GM18951 (cell line): ENCODE measurements at regions not wholly inside any gene's neighbourhood (a gene's known extent, or its start where the extent isn't known, plus 50 kb on each side); places are given as distances from the start of the nearest gene placed in this dataset.
"Not testable (repeated sequence)": the region's sequence is repeated elsewhere in the genome, so short reads cannot be mapped to it uniquely, and the experiment has no call there.

Source experiments
- POLR2A ChIP-seq: IDR thresholded peaks from 4 replicates; pipeline ENCODE4 v1.6.1; 2011; ENCODE audit warnings: mild to moderate bottlenecking; ENCODE audit not compliant: insufficient read length, insufficient read depth; ENCODE audit errors: extremely low read depth
- in situ Hi-C: fragments of 300-500 bp; cut with MboI; formaldehyde crosslinking; loops from one replicate; pipeline ENCODE4 v1.12.0; 2022; ENCODE audit warnings: low sequenced_read_pairs, mixed read lengths, inconsistent platforms; ENCODE audit not compliant: unreplicated experiment

DNA sequence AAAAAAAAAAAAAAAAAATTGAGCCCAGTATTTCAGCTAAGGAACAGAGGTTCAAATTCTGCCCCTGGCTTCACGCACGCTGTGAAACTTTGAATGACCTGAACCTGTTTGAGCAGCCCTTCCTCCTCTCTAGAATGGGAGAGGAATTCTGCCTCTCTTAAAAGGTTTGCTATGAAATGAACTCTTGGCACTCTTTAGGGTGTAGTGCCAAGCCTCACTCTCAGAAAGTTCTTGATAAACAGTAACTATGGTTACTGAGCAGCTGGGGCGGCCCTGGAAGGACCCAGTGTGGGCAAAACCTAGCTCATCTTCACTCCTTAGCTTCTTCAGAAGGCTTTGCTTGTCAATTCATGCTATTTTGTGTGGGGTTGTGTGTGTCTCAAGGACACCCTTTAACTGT is 73.7 kb downstream of the GEMIN8 start:
- TF ChIP-seq POLR2A: no peak
- in situ Hi-C loops: no loop called here

DNA sequence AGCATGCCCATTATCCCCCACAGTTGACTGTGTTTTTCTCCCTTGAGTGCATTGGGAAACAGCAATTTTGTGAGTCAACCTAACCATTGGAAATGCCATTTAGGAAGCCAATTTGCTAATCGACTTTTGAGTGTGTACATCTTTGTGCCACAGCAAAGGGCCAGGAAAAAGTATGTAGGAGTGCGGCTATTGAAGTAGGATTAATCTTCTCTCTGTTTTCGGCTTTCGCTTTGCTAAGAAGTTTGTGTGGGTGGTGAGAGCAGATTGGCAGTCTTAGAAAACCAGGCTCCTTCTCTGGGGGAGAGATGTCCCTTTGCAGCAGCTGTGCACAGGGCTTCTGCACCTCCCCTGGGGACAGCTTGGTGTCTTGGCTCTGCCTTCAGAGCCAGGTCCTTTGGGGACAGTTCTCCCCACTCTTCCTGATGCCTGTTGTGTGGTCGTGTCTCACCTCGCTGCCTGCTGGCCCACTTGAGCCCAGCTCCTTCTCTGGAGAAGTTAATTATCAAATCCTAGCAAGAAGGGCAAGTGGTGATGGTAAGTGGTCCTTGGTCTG is 74.5 kb downstream of the GEMIN8 start:
- TF ChIP-seq POLR2A: no peak
- in situ Hi-C loops: no loop called here

DNA sequence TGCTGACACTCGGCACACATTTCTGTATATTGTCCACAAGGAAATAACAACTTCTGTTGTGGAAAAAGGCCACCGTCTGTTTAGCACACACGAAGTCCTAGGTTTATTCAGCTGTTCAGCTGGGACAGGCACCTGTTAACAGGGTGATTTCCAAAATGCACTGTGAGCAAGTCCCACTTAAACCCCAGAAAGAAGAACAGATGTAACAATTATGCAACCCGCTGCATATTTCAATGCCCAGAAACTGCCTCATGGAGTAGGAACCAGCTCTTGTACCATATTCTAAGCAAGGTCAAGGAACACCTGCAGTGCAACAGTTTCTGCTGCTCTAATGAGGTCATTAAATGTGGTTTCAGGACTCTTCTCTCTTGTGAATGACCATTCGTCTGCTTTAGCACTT is 77.1 kb downstream of the GEMIN8 start:
- TF ChIP-seq POLR2A: no peak
- in situ Hi-C loops: no loop called here

DNA sequence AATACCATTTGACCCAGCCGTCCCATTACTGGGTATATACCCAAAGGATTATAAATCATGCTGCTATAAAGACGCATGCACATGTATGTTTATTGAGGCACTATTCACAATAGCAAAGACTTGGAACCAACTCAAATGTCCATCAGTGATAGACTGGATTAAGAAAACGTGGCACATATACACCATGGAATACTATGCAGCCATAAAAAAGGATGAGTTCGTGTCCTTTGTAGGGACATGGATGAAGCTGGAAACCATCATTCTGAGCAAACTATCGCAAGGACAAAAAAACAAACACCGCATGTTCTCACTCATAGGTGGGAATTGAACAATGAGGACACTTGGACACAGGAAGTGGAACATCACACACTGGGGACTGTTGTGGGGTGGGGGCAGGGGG is 83.5 kb downstream of the GEMIN8 start:
- in situ Hi-C loops: not testable (repeated sequence)

DNA sequence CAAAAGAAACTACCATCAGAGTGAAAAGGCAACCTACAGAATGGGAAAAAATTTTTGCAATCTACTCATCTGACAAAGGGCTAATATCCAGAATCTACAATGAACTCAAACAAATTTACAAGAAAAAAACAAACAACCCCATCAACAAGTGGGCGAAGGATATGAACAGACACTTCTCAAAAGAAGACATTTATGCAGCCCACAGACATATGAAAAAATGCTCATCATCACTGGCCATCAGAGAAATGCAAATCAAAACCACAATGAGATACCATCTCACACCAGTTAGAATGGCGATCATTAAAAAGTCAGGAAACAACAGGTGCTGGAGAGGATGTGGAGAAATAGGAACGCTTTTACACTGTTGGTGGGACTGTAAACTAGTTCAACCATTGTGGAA is 83.9 kb downstream of the GEMIN8 start:
- in situ Hi-C loops: not testable (repeated sequence)

DNA sequence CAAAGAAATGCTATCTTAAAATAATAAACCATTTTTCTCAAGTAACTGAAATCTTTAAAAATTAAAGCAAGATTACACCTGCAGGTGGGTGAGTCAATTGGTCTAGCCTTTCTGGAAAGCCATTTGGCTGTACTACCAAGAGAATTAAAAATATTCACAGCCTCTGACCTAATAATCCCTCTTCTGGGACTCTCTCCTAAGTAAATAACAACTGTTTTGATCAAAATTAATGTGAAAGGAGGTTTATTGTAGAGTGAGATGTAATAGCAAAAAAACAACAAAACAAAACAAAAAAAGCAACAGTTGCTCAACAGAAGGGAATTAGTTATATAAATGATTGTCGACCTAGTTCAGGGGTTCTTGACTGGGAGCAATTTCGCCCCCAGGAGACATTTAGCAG is 89.0 kb downstream of the GEMIN8 start:
- in situ Hi-C loops: no loop called here
- TF ChIP-seq POLR2A: no peak

DNA sequence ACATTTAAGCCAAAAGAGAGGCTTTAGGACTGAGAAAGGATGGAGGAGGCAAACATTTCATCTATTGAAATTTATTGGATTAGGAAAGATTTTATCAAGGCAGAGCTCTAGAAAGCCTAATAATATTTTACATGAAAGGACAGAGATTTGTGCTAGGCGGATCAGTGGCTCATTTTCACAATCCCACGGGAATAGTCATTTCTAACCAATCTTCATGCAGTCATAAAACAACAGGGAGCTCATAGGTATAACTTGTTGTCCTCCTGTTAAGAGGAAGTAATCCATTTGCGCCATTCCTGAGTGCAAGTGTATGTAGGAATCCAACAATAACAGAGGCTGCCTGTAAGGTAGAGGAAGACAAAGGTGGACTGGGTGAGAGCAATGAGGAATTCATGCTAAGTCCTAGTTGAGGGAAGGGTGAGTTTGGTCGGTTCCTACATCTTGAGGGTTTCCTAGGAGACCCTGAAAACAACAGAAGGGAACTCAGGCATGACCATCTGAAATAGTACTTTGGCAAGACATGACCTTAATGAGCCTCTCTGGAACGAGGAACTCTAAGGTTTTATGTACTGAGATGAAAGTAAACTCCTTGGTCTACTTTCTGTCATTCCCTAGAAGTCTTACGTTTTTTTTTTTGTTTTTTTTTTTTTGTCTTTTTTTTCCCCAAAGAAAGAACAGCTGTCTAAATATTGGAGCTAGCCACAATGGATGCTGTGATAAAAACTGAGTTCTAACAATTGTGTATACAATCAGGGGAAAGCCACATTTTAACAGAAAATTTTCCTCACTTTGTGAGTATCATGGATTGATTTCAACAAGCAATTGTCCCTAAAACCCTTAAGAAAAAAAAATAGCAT is 89.7 kb downstream of the GEMIN8 start:
- in situ Hi-C loops: no loop called here
- no peak for TF ChIP-seq POLR2A

DNA sequence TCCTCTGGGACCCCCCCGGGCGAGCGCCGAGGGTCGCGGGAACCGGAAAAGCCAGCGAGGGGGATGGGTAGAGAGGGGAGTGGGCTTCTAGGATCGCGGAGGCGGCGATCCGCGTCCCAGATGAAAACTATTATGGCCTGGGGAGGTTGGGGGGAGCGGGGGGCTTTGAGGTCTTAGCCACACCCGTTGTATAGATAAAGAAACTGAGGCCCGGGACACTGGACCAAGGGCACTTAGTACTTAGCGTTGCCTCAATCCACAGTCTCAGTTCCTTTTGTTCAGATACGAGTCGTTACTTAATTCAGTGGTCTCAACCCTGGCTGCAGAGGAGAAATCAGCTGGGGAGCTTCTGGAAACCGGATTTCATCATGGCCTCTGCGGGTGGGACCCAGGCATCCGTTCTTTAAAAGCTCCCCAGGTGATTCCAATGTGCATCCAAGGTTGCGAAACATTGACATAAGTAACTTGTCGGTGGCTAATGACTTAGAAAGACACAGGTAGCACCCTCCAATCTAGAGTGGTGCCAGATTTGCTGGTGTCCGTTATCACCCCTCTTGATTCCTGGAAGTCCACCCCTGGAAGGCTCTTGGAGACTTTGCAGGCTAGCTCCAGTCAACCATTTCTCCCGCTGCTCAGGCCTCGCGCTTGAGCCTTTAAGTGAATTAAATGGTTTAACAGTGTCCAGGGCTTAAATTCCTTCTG is 90.7 kb downstream of the GEMIN8 start:
- in situ Hi-C loops: no loop called here
- no peak for TF ChIP-seq POLR2A

DNA sequence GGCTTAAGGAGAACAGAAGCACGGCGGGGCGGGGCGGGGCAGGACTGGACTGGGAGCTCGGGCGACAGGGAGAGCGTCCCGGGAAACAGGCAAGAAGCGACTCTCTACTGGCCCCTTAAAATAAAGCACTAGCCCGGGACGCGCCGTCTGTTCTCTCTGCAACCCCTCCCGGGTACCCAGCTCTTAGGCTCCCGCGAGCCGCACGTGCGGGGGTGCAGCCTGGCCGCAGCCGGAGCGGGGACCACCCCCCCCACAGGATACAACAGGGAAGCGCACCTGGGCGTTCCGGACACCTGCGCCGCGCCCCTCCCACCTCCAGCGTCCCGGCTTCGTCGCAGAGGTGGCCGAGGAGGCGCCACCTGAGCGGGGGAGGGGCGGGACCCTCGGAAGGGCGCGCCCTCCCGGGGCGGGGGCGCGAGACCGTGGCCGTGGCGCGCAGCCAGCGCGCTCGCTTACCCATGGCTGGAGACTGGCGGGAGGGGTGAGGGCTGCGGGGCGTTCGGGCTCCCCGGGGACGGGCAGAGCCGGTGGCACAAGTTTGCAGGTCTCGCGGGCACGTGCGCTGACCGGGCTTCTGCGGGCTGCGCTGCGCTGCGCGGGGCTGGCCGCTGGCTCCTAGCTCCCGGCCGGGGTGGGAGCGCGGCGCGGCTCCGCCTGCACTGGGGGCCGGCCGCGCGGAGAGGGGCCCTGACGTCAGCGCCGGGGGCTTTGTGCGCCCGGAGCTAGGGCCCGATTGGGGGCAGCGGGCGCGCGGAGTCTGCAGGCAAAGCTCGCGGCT is 91.5 kb downstream of the GEMIN8 start:
- in situ Hi-C loops: no loop called here

DNA sequence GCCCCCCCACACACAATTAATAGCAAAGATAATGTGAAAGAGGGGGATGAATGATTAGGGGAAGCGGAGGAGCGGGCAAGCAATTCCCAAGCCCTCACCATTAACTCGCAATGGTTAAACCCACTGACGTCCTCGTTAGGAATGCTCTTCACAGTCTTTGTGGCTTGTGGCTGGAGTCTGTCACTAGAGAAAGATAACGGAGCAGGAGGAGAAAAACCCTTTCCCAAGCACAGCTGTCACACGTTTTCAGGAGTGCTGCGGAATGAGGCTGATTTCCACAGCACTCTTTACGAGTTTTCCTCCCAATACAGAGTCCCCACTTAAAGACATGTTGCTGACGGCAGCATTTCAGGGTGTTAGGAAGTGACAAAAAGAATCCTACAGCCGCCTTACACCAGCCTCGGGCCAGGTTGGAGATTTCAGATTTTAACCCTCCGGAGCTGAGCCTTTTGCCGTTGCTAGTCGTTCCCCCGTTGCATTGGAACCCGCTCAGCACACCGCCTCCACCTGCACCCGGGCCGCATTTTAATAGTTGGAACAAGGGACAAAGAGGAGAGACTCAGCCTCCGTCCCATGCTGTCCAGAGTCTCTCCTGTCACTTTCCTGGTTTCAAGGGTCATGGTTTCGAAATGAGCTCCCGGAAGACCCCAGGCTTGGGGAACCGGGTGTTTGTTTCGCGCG is 92.2 kb downstream of the GEMIN8 start:
- TF ChIP-seq POLR2A: no peak
- in situ Hi-C loops: no loop called here

More for the DNA sequence above, 91.5 kb downstream of the GEMIN8 start:
- TF ChIP-seq POLR2A: no peak

DNA sequence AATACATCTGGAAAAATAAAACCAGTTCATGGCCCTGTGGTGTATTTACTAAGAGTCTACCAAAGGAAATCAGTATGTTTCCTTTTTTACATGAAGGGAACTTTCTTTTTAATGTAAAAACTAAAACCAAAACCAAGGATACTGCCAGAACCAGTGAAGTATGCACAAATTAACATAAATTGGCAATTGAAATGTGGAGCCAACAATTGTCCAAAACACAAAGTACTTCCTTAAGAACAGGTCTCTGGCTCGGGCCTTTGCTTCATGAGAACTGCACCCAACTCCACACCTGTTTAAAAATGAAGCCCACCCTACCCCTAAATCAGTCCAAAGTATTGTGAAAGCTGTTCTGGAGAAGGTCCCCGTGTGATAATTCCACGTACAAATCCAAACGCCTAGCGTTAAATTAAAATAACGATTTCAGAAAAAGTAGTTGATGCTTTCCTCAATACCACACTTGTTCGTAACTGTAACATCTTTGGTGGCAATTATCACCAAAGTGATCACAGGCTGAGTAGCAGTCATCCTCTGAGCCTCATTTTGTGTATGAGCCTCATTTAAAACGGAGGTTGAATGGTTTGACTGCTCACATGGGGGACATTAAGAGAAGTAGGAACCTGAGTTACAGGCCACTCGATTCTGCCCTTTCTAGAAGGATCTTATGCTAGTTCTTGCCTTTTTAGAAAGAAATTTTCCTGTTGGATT is 93.0 kb downstream of the GEMIN8 start:
- TF ChIP-seq POLR2A: no peak
- in situ Hi-C loops: no loop called here

DNA sequence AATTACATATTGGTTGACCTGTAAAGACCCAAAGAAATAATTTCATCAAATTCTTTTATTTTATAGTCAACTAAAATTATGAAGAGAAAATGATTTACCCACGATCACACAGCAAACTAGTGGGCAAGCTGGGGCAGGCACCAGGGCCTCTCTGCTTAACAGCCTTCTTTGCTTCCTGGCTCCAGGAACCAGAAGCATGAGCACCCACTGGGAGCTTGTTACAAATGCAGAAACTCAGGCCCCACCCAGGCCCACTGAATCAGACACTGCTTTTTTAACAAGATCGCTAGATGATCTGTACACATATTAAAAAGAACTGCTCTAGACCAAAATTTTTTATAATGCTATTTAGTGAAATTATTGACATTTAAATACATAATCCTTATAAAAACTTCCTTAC is 95.0 kb downstream of the GEMIN8 start:
- no peak for TF ChIP-seq POLR2A
- in situ Hi-C loops: no loop called here
